ENCODE measurements at regions not wholly inside any gene's neighbourhood (a gene's known extent, or its start where the extent isn't known, plus 50 kb on each side); places are given as distances from the start of the nearest gene placed in this dataset.

DNA sequence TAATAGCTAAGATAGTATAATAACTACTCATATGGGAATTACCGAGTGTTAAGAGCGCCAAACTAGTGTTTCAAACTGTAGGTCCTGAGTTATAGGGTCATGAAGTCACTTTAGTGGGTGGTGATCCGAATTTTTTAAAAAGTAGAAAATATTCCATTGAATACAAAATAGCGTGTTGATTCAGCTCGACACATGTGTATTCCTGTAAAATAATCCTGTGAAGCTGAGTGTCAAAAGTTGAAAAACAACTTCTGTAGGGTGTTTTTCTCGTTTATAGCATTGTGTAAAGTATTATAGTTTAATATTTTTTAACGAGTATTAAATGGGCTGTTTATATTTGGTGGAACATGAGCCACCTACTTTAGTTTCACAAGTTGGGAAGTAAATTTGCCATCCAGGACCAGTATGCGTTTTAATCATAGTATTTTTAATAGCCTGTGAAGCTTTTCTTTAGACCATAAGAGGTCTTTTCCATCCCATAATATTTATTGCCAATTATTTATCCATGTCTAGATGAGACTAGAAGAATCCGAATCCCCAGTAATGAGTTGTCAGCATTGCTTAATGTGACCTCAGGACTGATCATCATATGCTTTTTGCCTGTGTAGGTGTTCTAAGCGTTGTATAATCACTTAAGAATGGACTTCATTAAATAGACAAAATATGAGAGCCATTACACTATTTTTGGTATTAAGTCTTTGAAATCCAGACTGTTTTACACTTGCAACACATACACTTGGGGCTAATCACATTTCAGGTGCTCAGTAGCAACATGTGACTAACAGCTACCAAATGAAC is 84.1 kb downstream of the PTPDC1 start:
- H3K9me1 ChIP-seq (replicated peaks; ENCODE audit: control insufficient read depth, extremely low read depth, insufficient read depth, low read length): no peaks in the 10 kb centered on the region
- H3K36me3 ChIP-seq (ENCODE audit: control insufficient read depth in 2 of 2, extremely low read depth in 1 of 2, insufficient read depth in 2 of 2, low read length in 2 of 2): no peaks in the 10 kb centered on the region
- H3K9me3 ChIP-seq (replicated peaks; ENCODE audit: control insufficient read depth, insufficient read depth, low read length): no peaks in the 10 kb centered on the region
- ChIA-PET CTCF (interaction anchor here (0.8 to 1.8 kb wide), 7 partner anchors 29 to 154 kb away, joined by 3 to 15 read pairs (median 7); no protein-coding TSS in a partner anchor), POLR2A (interaction anchor here (0.6 to 0.8 kb wide), 4 partner anchors 29 to 68 kb away, joined by 3 to 5 read pairs (median 4); no protein-coding TSS in a partner anchor)
- no TSS peak for BruUV-seq (replicated peaks)
- peaks cover 34% of the 10 kb centered on the region for H4K20me1 ChIP-seq (replicated peaks; ENCODE audit: control insufficient read depth, extremely low read depth, insufficient read depth, low read length)
- peak overlapping the region; percentile 96 for H3K27ac ChIP-seq (ENCODE audit: insufficient read depth, low read depth, low read length)
- H3K79me2 ChIP-seq (ENCODE audit: control insufficient read depth, insufficient read depth, low read length): peaks cover 66% of the 10 kb centered on the region
- H3K9ac ChIP-seq (replicated peaks; ENCODE audit: extremely low read depth, insufficient read depth, low read length): peak overlapping the region; percentile 99
- peak overlapping the region; percentile 100 for H3K4me2 ChIP-seq (ENCODE audit: insufficient read depth, low read length)
- H3K4me1 ChIP-seq (ENCODE audit: control insufficient read depth, extremely low read depth, insufficient read depth, low read length): peaks cover 38% of the 10 kb centered on the region
- intact Hi-C loops (cut with micrococcal nuclease) (loop anchor here (10.0 kb wide), 2 partner anchors 1016 to 1074 kb away; partner anchors contain the start of gene CARD19), dilution Hi-C loops (cut with MboI; ENCODE audit: extremely low pct_ligation_motif_present, low sequenced_read_pairs) (no loop called here)
- H3K4me3 ChIP-seq (replicated peaks in 1 of 3; ENCODE audit: insufficient read depth in 1 of 3, low read depth in 1 of 3, low read length in 3 of 3): peak overlapping the region; percentile 83 to 100 (median 99)
- no peak for FAIRE-seq
- TF ChIP-seq MYC (IDR thresholded peaks at IDR 0.05; ENCODE audit: low read depth, low read length) (no peak), POLR2A (IDR thresholded peaks at IDR 0.05; ENCODE audit: low read depth, low read length) (no peak), JUN (IDR thresholded peaks at IDR 0.05; ENCODE audit: borderline replicate concordance, insufficient read depth, insufficient read length, low read depth) (no peak), POLR2AphosphoS5 (IDR thresholded peaks at IDR 0.05; ENCODE audit: insufficient read depth, low read depth, low read length) (no peak), GATA2 (IDR thresholded peaks at IDR 0.05; ENCODE audit: insufficient read depth, insufficient read length, low read depth, low read length) (no peak), EZH2 (IDR thresholded peaks at IDR 0.05; ENCODE audit: borderline replicate concordance, low read depth, low read length, severe bottlenecking) (no peak), FOS (IDR thresholded peaks at IDR 0.05; ENCODE audit: borderline replicate concordance, insufficient read depth, low read length) (no peak)
- TF ChIP-seq, protein P1, sequence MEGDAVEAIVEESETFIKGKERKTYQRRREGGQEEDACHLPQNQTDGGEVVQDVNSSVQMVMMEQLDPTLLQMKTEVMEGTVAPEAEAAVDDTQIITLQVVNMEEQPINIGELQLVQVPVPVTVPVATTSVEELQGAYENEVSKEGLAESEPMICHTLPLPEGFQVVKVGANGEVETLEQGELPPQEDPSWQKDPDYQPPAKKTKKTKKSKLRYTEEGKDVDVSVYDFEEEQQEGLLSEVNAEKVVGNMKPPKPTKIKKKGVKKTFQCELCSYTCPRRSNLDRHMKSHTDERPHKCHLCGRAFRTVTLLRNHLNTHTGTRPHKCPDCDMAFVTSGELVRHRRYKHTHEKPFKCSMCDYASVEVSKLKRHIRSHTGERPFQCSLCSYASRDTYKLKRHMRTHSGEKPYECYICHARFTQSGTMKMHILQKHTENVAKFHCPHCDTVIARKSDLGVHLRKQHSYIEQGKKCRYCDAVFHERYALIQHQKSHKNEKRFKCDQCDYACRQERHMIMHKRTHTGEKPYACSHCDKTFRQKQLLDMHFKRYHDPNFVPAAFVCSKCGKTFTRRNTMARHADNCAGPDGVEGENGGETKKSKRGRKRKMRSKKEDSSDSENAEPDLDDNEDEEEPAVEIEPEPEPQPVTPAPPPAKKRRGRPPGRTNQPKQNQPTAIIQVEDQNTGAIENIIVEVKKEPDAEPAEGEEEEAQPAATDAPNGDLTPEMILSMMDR (IDR thresholded peaks at IDR 0.05; ENCODE audit: extremely low read depth in 1 of 2, insufficient read depth in 1 of 2, low read depth in 1 of 2, low read length in 2 of 2): no peak
- TF ChIP-seq, protein P2, sequence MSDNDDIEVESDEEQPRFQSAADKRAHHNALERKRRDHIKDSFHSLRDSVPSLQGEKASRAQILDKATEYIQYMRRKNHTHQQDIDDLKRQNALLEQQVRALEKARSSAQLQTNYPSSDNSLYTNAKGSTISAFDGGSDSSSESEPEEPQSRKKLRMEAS (IDR thresholded peaks at IDR 0.05; ENCODE audit: insufficient read depth, insufficient read length): no peak
- H2AFZ ChIP-seq (ENCODE audit: low read depth, low read length): no peak overlapping the region
- no peak for DNase-seq (ENCODE audit: low read depth, low spot score)
- H3K27me3 ChIP-seq (ENCODE audit: control insufficient read depth in 2 of 2, insufficient read depth in 2 of 2, low read length in 2 of 2): no peaks in the 10 kb centered on the region
